ENCODE measurements at regions not wholly inside any gene's neighbourhood (a gene's known extent, or its start where the extent isn't known, plus 50 kb on each side); places are given as distances from the start of the nearest gene placed in this dataset.

GRCh38 chr4:26105337-26105736 is 191.3 kb downstream of the SMIM20 start:
- 85% methylated on average over 2 of the region's 2 CpGs for WGBS
- Histone ChIP-seq H3K4me3 (ENCODE audit: low read depth in 1 of 3, low read length in 3 of 3) (no peak overlapping the region), H3K4me1 (ENCODE audit: control insufficient read depth in 4 of 4, insufficient read depth in 4 of 4, low read length in 3 of 4) (no peaks in the 10 kb centered on the region), H3K27me3 (ENCODE audit: control insufficient read depth in 4 of 4, insufficient read depth in 4 of 4, low read length in 3 of 4) (no peaks in the 10 kb centered on the region), H3K27ac (ENCODE audit: low read depth in 1 of 2, low read length in 2 of 2) (no peak overlapping the region), H3K9ac (ENCODE audit: low read depth in 1 of 2, low read length in 2 of 2) (no peak overlapping the region), H3K36me3 (ENCODE audit: control insufficient read depth in 4 of 4, insufficient read depth in 3 of 4, low read depth in 1 of 4, low read length in 3 of 4) (no peaks in the 10 kb centered on the region), H3K9me3 (ENCODE audit: control insufficient read depth in 4 of 4, low read length in 3 of 4) (no peaks in the 10 kb centered on the region)
- DNase-seq (ENCODE audit: low spot score): no peak
- no peak for TF ChIP-seq TAF1 (conservative IDR thresholded peaks at IDR 0.05)
- no peak for TF ChIP-seq EGR1 (IDR thresholded peaks at IDR 0.05; ENCODE audit: low read depth in 2 of 2)
- no peak for TF ChIP-seq RXRA (IDR thresholded peaks at IDR 0.05)
- TF ChIP-seq ATF3 (IDR thresholded peaks at IDR 0.05): no peak
- no peak for TF ChIP-seq HNF4A (conservative IDR thresholded peaks at IDR 0.05)
- TF ChIP-seq FOXA2 (IDR thresholded peaks at IDR 0.05): no peak
- no peak for TF ChIP-seq RAD21 (IDR thresholded peaks at IDR 0.05)
- no peak for TF ChIP-seq MAX (IDR thresholded peaks at IDR 0.05)
- no peak for TF ChIP-seq YY1 (IDR thresholded peaks at IDR 0.05)
- no peak for TF ChIP-seq FOXA1 (IDR thresholded peaks at IDR 0.05)
- no peak for TF ChIP-seq HNF4G (IDR thresholded peaks at IDR 0.05)
- no peak for TF ChIP-seq REST (IDR thresholded peaks at IDR 0.05)
- no peak for TF ChIP-seq NR2F2 (IDR thresholded peaks at IDR 0.05)
- no peak for TF ChIP-seq CTCF (IDR thresholded peaks at IDR 0.05; ENCODE audit: low read depth, low read length, missing input control)
- no peak for TF ChIP-seq SP1 (IDR thresholded peaks at IDR 0.05)

- no peak overlapping the region for H3K4me3 ChIP-seq (ENCODE audit: low read depth in 1 of 3, low read length in 3 of 3)
- WGBS: 88% methylated on average over 7 of the region's 7 CpGs
- no peak overlapping the region for H3K9ac ChIP-seq (ENCODE audit: low read depth in 1 of 2, low read length in 2 of 2)
- peaks cover 0 to 7% (median under 1%) of the 10 kb centered on the region in 4 donors for H3K9me3 ChIP-seq (ENCODE audit: control insufficient read depth in 4 of 4, low read length in 3 of 4)
- no peaks in the 10 kb centered on the region for H3K4me1 ChIP-seq (ENCODE audit: control insufficient read depth in 4 of 4, insufficient read depth in 4 of 4, low read length in 3 of 4)
- no peaks in the 10 kb centered on the region for H3K36me3 ChIP-seq (ENCODE audit: control insufficient read depth in 4 of 4, insufficient read depth in 3 of 4, low read depth in 1 of 4, low read length in 3 of 4)
- no peak overlapping the region for H3K27ac ChIP-seq (ENCODE audit: low read depth in 1 of 2, low read length in 2 of 2)
- DNase-seq (ENCODE audit: low spot score): no peak
- peaks cover 0 to 4% (median 0%) of the 10 kb centered on the region in 4 donors for H3K27me3 ChIP-seq (ENCODE audit: control insufficient read depth in 4 of 4, insufficient read depth in 4 of 4, low read length in 3 of 4)
- TF ChIP-seq REST (IDR thresholded peaks at IDR 0.05) (no peak), JUND (IDR thresholded peaks at IDR 0.05) (peak in 1 of 2 donors; percentile 19), EGR1 (IDR thresholded peaks at IDR 0.05; ENCODE audit: low read depth in 2 of 2) (no peak), ZBTB33 (IDR thresholded peaks at IDR 0.05) (no peak), HNF4G (IDR thresholded peaks at IDR 0.05) (no peak)
Observed at GRCh38 chr4:26105815-26106699, 192.0 kb downstream of the SMIM20 start.

Measured in liver (tissue), 8 donors.